Muscle layer of duodenum (tissue), 2 donors: ENCODE measurements at regions not wholly inside any gene's neighbourhood (a gene's known extent, or its start where the extent isn't known, plus 50 kb on each side); places are given as distances from the start of the nearest gene placed in this dataset.

Source experiments
- H3K27ac ChIP-seq: one replicate; pipeline ENCODE4 v1.7.0; 2013; ENCODE audit warnings: mild to moderate bottlenecking, low read length
- H3K27me3 ChIP-seq: one replicate; pipeline ENCODE4 v1.7.0; 2013; ENCODE audit warnings: low read depth, mild to moderate bottlenecking, control low read depth, low read length
- H3K36me3 ChIP-seq, 2 donors: one replicate each; pipeline ENCODE4 v1.7.0; 2013; ENCODE audit warnings: low read length in 2 of 2, control low read depth in 1 of 2, mild to moderate bottlenecking in 1 of 2; ENCODE audit not compliant: insufficient read depth in 2 of 2, control insufficient read depth in 1 of 2
- H3K4me1 ChIP-seq, 2 donors: one replicate each; pipeline ENCODE4 v1.7.0; 2013; ENCODE audit warnings: low read length in 2 of 2, mild to moderate bottlenecking in 2 of 2, control low read depth in 1 of 2, moderate library complexity in 1 of 2; ENCODE audit not compliant: insufficient read depth in 2 of 2, control insufficient read depth in 1 of 2
- H3K4me3 ChIP-seq, 2 donors: one replicate each; pipeline ENCODE4 v1.7.0; 2013; ENCODE audit warnings: low read length in 2 of 2, low read depth in 1 of 2, mild to moderate bottlenecking in 1 of 2
- H3K9me3 ChIP-seq, 2 donors: one replicate each; pipeline ENCODE4 v1.7.0; 2013; ENCODE audit warnings: low read length in 2 of 2, control low read depth in 1 of 2, mild to moderate bottlenecking in 1 of 2; ENCODE audit not compliant: control insufficient read depth in 1 of 2
- donor health status: healthy.

DNA sequence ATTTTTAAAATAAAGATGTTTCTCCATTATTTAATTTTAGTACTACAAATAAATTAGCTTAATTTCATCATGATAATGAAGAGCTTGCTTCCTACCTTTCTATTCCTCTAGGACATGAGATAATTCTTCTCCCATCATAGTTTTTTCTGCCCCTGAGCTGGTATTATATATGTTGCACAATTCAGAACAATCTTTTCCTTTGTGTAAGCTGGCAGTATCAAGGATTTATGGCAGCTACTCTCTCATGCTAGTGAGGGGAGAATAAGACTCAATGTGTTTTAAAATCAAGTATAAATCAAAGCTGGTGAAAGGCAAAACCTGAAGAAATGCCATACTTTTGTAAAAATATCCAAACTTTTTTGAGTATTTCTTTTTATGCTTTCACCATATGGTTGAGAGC, 1405.3 kb downstream of the SI start:
- H3K36me3 ChIP-seq = no peaks in the 10 kb centered on the region
- no peaks in the 10 kb centered on the region for H3K9me3 ChIP-seq
- H3K27me3 ChIP-seq = no peaks in the 10 kb centered on the region
- no peaks in the 10 kb centered on the region for H3K4me1 ChIP-seq
- no peak overlapping the region for H3K27ac ChIP-seq
- H3K4me3 ChIP-seq = no peak overlapping the region

DNA sequence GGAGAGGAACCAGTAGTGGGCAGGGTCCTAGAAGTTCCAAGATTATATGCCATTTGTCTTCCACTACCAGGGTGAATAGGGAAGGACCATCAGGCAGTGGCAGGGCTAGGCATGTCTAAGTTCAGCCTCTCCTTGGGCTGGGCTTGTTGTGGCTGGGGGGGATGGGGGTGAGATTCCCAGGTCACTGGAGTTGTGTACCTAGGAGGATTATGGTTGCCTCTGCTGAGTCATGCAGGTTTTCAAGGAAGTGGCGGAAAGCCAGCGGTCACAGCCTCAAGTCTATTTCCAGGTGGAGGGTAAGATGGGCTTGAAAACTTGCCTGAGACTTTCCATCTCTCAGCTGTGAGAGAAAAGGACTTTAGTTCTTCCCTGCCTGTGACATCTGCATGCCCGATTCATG, 1407.1 kb downstream of the SI start:
- no peaks in the 10 kb centered on the region for H3K9me3 ChIP-seq
- no peaks in the 10 kb centered on the region for H3K4me1 ChIP-seq
- H3K36me3 ChIP-seq = no peaks in the 10 kb centered on the region
- no peak overlapping the region for H3K27ac ChIP-seq
- no peaks in the 10 kb centered on the region for H3K27me3 ChIP-seq
- no peak overlapping the region for H3K4me3 ChIP-seq

DNA sequence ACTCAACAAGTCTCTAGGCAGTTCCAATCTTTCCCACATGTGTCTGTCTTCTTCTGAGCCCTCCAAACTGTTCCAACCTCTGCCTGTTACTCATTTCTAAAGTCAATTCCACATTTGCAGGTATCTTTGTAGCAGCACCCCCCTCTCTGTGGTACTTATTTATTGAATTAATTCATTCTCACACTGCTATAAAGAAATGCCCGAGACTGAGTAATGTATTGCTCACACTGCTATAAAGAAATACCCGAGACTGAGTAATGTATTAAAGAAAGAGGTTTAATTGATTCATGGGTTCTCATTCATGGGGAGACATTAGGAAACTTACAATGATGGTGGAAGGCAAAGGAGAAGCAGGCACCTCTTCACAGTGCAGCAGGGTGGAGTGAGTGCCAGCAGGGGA, 1413.8 kb downstream of the SI start:
- no peaks in the 10 kb centered on the region for H3K27me3 ChIP-seq
- H3K4me3 ChIP-seq = no peak overlapping the region
- H3K4me1 ChIP-seq = no peaks in the 10 kb centered on the region
- H3K36me3 ChIP-seq = no peaks in the 10 kb centered on the region
- no peak overlapping the region for H3K27ac ChIP-seq
- no peaks in the 10 kb centered on the region for H3K9me3 ChIP-seq

DNA sequence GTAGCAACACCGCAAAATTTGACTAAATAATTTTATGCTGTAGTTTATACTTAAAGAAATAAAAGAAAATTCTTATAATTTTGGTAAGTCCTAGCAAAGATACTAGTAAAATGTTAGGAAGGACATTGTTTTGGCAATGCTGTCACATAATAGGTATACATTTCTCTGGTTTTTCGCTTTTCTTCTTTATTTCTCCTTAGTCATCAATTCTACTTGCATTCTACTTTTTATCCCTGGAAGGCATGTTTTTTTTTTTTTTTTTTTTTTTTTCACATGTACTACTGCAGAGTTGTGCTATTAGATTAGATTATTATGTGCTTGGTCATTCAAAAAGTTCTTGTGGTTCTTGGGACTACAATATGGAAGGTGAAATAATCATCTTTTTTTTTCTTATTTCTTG, 1421.2 kb downstream of the SI start:
- H3K4me1 ChIP-seq = no peaks in the 10 kb centered on the region
- no peak overlapping the region for H3K27ac ChIP-seq
- no peaks in the 10 kb centered on the region for H3K9me3 ChIP-seq
- no peak overlapping the region for H3K4me3 ChIP-seq
- no peaks in the 10 kb centered on the region for H3K27me3 ChIP-seq
- no peaks in the 10 kb centered on the region for H3K36me3 ChIP-seq

DNA sequence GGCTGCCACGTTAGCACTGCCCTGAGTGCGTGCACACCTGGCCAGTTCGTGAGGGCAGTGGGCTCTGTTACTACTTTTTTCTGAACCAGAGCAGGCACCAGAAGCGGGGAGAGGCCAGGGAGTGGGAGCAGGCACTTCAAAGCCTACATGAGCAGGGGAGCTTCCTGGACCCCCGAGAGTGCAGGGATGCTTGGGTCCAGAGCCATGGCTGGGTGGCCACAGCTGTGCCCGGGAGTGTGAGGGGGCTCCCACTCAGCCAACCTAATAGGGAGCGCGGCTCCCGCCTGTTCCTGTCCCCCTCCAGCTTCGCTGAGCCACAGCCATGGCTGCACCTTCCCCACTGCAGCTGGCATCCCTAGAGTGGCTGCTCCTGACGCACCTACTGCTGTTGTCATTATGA, 1423.3 kb downstream of the SI start:
- H3K4me1 ChIP-seq = no peaks in the 10 kb centered on the region
- no peaks in the 10 kb centered on the region for H3K36me3 ChIP-seq
- no peak overlapping the region for H3K4me3 ChIP-seq
- H3K27ac ChIP-seq = no peak overlapping the region
- no peaks in the 10 kb centered on the region for H3K9me3 ChIP-seq
- no peaks in the 10 kb centered on the region for H3K27me3 ChIP-seq

DNA sequence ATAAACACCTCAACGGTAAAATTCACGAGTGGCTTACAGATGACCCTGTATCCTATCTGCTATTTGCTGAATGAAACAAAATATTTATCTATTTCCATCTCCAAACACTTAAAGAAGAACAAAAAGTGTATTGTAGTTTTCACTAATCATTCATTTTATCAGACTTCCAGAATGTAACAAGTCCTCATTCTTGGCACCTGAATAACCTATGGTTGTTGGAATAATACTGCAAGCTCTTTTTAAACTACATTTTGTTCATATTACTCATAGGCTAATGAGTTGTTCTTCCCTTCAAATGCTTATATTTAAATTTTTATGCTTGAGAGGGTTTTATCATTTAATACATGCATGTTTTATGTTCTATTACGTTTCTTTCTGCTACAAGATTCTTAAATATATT, 1434.1 kb downstream of the SI start:
- Histone ChIP-seq H3K27me3 (no peaks in the 10 kb centered on the region), H3K36me3 (no peaks in the 10 kb centered on the region), H3K9me3 (no peaks in the 10 kb centered on the region), H3K4me1 (no peaks in the 10 kb centered on the region), H3K27ac (no peak overlapping the region), H3K4me3 (no peak overlapping the region)

DNA sequence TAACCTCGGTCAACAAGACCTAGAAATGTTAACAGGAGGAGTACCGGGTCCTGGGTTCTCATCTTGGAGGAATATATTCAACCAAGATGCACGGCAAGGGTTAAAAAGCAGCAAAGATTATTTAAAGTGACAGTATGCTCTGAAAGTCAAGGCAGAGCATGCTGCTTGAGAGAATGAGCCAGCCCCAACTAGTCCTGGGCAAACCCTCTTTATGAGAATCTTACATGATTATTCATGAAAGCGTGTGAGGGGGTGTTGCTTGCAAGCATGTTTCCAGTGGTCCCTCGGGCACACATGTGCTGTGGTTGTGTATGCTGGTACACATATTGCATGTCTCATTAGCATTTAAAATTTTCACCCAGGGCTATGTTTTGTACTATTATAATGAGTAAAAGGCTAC, 1445.6 kb downstream of the SI start:
- no peak overlapping the region for H3K4me3 ChIP-seq
- H3K27ac ChIP-seq = no peak overlapping the region
- H3K9me3 ChIP-seq = no peaks in the 10 kb centered on the region
- H3K27me3 ChIP-seq = no peaks in the 10 kb centered on the region
- H3K36me3 ChIP-seq = no peaks in the 10 kb centered on the region
- no peaks in the 10 kb centered on the region for H3K4me1 ChIP-seq

DNA sequence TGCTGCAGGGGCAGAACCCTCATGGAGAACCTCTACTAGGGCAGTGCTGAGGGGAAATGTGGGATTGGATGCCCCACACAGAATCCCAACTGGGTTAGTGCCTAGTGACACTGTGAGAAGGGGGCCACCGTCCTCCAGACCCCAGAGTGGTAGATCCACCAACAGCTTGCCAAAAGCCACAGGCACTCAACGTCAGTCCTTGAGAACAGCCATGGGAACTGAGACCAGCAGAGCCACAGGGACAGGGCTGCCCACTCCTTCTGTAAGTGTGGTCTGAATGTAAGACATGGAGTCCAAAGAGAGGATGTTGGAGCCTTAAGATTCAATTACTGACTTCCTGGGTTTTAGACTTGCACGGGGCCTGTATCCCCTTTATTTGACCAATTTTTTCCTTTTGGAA, 1451.5 kb downstream of the SI start:
- H3K36me3 ChIP-seq = no peaks in the 10 kb centered on the region
- H3K4me1 ChIP-seq = no peaks in the 10 kb centered on the region
- H3K27ac ChIP-seq = no peak overlapping the region
- no peak overlapping the region for H3K4me3 ChIP-seq
- no peaks in the 10 kb centered on the region for H3K27me3 ChIP-seq
- H3K9me3 ChIP-seq = peaks cover 0 to 3% of the 10 kb centered on the region in 2 donors

DNA sequence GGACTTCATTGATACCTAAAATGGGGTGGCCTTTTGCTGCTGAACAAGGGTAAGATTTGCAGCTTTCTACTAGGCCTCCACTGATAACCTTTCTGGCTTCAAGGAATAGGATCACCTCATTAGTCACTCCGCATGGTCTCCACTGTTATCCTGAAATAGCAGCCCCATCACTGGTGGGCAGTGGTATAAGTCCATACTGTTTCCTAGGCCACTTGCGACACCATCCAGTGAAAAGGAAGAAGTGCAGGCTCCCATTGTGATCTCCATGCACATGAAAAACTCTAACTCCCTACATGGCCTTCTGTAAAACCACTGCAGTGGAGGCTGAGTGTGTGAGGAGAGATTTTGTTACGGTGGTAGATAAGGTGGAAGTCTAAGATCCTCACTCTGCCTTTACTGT, 1455.9 kb downstream of the SI start:
- Histone ChIP-seq H3K27me3 (no peaks in the 10 kb centered on the region), H3K27ac (no peak overlapping the region), H3K4me3 (no peak overlapping the region), H3K4me1 (no peaks in the 10 kb centered on the region), H3K9me3 (peaks cover 0 to 3% of the 10 kb centered on the region in 2 donors), H3K36me3 (no peaks in the 10 kb centered on the region)

DNA sequence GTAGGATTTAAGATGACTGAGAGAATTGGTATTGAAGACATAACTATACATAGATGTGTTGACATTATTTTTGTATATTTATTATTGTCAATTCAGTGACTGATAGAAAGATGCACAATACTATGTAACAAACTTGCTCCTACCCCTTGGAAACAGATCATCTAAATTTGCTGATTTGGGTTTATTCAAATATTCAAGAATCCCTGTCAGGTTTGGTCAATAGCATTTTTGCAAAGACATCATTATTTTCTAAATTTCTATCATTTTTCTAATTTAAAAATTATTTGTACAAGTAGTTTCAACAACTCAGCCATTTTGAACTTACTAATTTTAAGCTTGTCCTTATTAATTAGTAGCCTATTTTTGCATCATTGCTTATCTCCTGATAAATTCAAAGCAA, 1463.4 kb downstream of the SI start:
- Histone ChIP-seq H3K27ac (no peak overlapping the region), H3K4me1 (no peaks in the 10 kb centered on the region), H3K27me3 (no peaks in the 10 kb centered on the region), H3K9me3 (no peaks in the 10 kb centered on the region), H3K36me3 (no peaks in the 10 kb centered on the region), H3K4me3 (no peak overlapping the region)

DNA sequence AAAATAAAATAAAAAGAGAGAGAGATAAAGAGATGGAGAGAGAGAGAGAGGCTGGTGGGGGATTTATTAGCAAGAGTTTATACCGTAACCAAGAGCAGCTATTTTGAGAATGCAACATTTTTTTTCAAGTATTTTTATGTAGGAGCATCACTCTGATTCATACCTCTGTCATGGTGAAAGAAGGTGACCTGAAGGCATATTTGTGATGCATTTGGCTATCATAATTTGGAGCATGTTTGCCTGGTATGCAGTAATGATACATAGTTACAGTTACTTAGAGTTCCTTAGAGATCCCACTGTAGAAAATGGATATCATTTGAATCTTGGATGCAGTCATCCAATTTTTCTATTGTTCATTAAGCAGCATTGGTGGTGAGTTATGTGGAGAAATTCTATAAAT, 1472.4 kb downstream of the SI start:
- Histone ChIP-seq H3K36me3 (no peaks in the 10 kb centered on the region), H3K4me3 (no peak overlapping the region), H3K27me3 (no peaks in the 10 kb centered on the region), H3K27ac (no peak overlapping the region), H3K4me1 (no peaks in the 10 kb centered on the region), H3K9me3 (no peaks in the 10 kb centered on the region)

DNA sequence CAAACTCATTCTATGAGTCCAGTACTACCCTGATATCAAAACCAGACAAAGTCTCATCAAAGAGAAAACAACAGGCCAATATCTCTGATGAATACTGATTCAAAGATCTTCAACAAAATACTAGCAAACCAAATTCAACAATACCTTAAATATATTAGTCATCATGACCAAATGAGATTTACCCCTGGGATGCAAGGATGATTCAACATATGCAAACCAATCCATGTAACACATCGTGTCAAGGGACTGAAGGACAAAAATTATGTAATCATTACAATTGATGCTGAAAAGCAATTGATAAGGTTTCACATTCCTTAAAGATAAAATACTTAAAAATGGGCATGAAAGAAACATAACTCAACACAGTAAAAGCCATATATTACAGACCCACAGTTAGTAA, 1476.9 kb downstream of the SI start:
- Histone ChIP-seq H3K27ac (no peak overlapping the region), H3K36me3 (no peaks in the 10 kb centered on the region), H3K27me3 (no peaks in the 10 kb centered on the region), H3K4me3 (no peak overlapping the region), H3K9me3 (no peaks in the 10 kb centered on the region), H3K4me1 (no peaks in the 10 kb centered on the region)
